DND-41 (cell line): ENCODE measurements at regions not wholly inside any gene's neighbourhood (a gene's known extent, or its start where the extent isn't known, plus 50 kb on each side); places are given as distances from the start of the nearest gene placed in this dataset.

Experiments
- CTCF ChIP-seq: IDR thresholded peaks from 2 replicates; pipeline ENCODE4 v1.5.1; 2012; ENCODE audit warnings: borderline replicate concordance, low read length, moderate library complexity, mild to moderate bottlenecking; ENCODE audit not compliant: poor library complexity, severe bottlenecking; ENCODE audit errors: extremely low read depth
- EZH2 ChIP-seq: IDR thresholded peaks from 3 replicates; pipeline ENCODE4 v1.6.1; 2012; ENCODE audit warnings: borderline replicate concordance, low read depth, mild to moderate bottlenecking, moderate library complexity, low read length, inconsistent platforms; ENCODE audit not compliant: severe bottlenecking

DNA sequence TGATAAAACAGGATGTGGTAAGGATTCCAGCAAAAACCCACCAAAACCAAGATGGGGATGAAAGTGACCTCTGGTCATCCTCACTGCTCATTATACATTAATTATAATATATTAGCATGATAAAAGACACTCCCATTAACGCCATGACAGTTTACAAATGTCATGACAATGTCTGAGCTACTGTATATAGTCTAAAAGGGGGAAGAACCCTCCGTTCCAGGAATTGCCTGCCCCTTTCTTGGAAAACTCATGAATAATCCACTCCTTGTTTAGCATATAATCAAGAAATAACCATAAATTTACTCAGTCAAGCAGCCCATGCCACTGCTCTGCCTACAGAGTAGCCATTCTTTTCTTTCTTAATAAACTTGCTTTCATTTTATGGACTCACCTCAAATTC lies 96.4 kb upstream of the VLDLR start:
- TF ChIP-seq EZH2 = no peak
- TF ChIP-seq CTCF = no peak
